GM12875 (cell line): ENCODE measurements at regions not wholly inside any gene's neighbourhood (a gene's known extent, or its start where the extent isn't known, plus 50 kb on each side); places are given as distances from the start of the nearest gene placed in this dataset.

Experiments
- H3K4me3 ChIP-seq: one replicate; pipeline ENCODE4 v1.5.1; 2011; ENCODE audit warnings: low read depth, low read length, control low read depth
- TF ChIP-seq, protein P1 (sequence below): IDR thresholded peaks from 2 replicates; pipeline ENCODE4 v1.5.1; 2011; ENCODE audit warnings: low read depth, mild to moderate bottlenecking, control low read depth, inconsistent platforms, low read length, moderate library complexity, borderline replicate concordance; ENCODE audit not compliant: insufficient read depth

DNA sequence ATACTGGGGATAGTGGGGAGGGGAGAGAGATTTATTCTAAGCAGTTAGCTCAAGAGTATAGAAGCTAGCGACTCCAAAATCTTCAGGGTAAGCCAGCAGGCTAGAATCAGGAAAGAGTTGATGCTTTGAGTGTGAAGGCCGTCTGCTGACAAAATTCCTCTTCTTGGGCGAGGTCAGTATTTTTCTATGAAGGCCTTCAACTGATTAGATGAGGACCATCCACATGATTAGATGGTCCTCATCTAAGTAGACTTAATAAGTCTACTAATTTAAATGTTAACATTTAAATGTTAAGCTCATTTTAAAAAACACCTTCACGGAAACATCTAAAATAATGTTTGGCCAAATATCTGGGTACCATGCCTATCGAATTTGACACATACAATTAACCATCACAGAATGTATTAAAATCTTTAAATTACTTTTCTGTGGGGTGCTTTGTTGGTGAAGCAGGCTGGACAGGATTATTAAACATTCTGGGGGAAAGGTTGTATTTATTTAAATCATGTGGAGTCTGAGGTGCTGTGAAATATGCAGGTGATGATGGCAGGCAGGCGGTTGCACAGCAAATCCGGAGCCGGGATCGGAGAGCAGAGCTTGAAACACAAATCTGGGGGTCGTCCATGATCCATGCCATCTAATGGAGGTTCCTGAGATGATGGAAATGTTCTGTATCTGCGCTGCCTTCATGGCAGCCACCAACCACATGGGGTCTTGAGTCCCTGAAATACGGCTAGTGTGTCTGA, 49.8 kb upstream of the ADORA2B start:
- H3K4me3 ChIP-seq = no peak overlapping the region
- TF ChIP-seq, protein P1, sequence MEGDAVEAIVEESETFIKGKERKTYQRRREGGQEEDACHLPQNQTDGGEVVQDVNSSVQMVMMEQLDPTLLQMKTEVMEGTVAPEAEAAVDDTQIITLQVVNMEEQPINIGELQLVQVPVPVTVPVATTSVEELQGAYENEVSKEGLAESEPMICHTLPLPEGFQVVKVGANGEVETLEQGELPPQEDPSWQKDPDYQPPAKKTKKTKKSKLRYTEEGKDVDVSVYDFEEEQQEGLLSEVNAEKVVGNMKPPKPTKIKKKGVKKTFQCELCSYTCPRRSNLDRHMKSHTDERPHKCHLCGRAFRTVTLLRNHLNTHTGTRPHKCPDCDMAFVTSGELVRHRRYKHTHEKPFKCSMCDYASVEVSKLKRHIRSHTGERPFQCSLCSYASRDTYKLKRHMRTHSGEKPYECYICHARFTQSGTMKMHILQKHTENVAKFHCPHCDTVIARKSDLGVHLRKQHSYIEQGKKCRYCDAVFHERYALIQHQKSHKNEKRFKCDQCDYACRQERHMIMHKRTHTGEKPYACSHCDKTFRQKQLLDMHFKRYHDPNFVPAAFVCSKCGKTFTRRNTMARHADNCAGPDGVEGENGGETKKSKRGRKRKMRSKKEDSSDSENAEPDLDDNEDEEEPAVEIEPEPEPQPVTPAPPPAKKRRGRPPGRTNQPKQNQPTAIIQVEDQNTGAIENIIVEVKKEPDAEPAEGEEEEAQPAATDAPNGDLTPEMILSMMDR = no peak
